HepG2 (cell line): ENCODE measurements at regions not wholly inside any gene's neighbourhood (a gene's known extent, or its start where the extent isn't known, plus 50 kb on each side); places are given as distances from the start of the nearest gene placed in this dataset.

Experiments used
- ATAC-seq: fragments of 200-7000 bp; cut with Tn5 transposase; 3 replicates; pipeline ENCODE4 v1.9.1; 2020; ENCODE audit warnings: mild to moderate bottlenecking, moderate library complexity
- BruUV-seq: library from RNA; stranded (reverse); fragments of 400-500 nt; replicated peaks from 2 replicates; lab custom pipeline; 2021; lab: Mats Ljungman, UMichigan
- CTCF ChIA-PET: fragments of 300-600 bp; formaldehyde crosslinking; extraction: SDS; loops from one replicate; lab custom pipeline; 2021; ENCODE audit warnings: low total read pairs, inconsistent platforms, low intra/inter-chr PET ratio; lab: Yijun Ruan, JAX
- POLR2A ChIA-PET: fragments of 350-600 bp; sonication (Branson Sonifier 250); formaldehyde crosslinking; loops from one replicate; lab custom pipeline; 2020; ENCODE audit warnings: antibody characterized with exemption, inconsistent platforms; lab: Yijun Ruan, JAX
- DNase-seq: peaks from one replicate; pipeline ENCODE4 v3.0.0-alpha.2; 2015; ENCODE audit warnings: low spot score
- FAIRE-seq: peaks from 3 replicates; lab custom pipeline; 2011; peaks lifted over from hg19 to GRCh38; lab: Jason Lieb, UNC
- H2AFZ ChIP-seq: one replicate; pipeline ENCODE4 v1.6.1; 2011; ENCODE audit warnings: low read length, inconsistent platforms
- H3K27ac ChIP-seq: fragments of 300-600 bp; 3 replicates; pipeline ENCODE4 v1.8.0; 2011; ENCODE audit warnings: mixed run types, mild to moderate bottlenecking, mixed read lengths, low read length, inconsistent platforms; ENCODE audit not compliant: insufficient read depth; ENCODE audit errors: extremely low read length
- H3K27me3 ChIP-seq, 2 experiments: fragments of 200-600 bp in 1 of 2; 2 replicates in 1 of 2; 3 replicates in 1 of 2; pipeline versions ENCODE4 v1.6.0 to v1.8.0; 2011; ENCODE audit warnings: low read length in 2 of 2, mild to moderate bottlenecking in 2 of 2, moderate library complexity in 2 of 2, inconsistent platforms in 1 of 2; ENCODE audit not compliant: insufficient read depth in 2 of 2, control insufficient read depth in 1 of 2
- H3K36me3 ChIP-seq, 2 experiments: fragments of 200-600 bp in 1 of 2; replicated peaks in 1 of 2; 2 replicates in 1 of 2; 3 replicates in 1 of 2; pipeline versions ENCODE4 v1.5.1 to v1.8.0; 2011; ENCODE audit warnings: low read length in 2 of 2, inconsistent platforms in 1 of 2; ENCODE audit not compliant: insufficient read depth in 2 of 2, control insufficient read depth in 1 of 2
- H3K4me1 ChIP-seq: 2 replicates; pipeline ENCODE4 v1.5.1; 2012; ENCODE audit warnings: low read length, inconsistent platforms; ENCODE audit not compliant: insufficient read depth
- H3K4me2 ChIP-seq: 2 replicates; pipeline ENCODE4 v1.6.0; 2011; ENCODE audit warnings: low read depth, low read length, inconsistent platforms
- H3K4me3 ChIP-seq, 3 experiments: fragments of 200-600 bp in 1 of 3; sonication (generic), shearing (Covaris generic) in 1 of 3; replicated peaks in 1 of 3; 2 replicates each; pipeline ENCODE4 v1.5.1; 2011 to 2016; ENCODE audit warnings: low read length in 3 of 3, inconsistent platforms in 2 of 3, low read depth in 2 of 3, mild to moderate bottlenecking in 2 of 3, control low read depth in 1 of 3, mixed read lengths in 1 of 3; ENCODE audit not compliant: insufficient read depth in 1 of 3
- H3K79me2 ChIP-seq: one replicate; pipeline ENCODE4 v1.6.1; 2011; ENCODE audit warnings: low read length, inconsistent platforms; ENCODE audit not compliant: insufficient read depth
- H3K9ac ChIP-seq: 2 replicates; pipeline ENCODE4 v1.6.0; 2011; ENCODE audit warnings: mild to moderate bottlenecking, low read depth, low read length, inconsistent platforms; ENCODE audit not compliant: insufficient read depth
- H3K9me3 ChIP-seq: 2 replicates; pipeline ENCODE4 v1.5.1; 2012; ENCODE audit warnings: mild to moderate bottlenecking, low read length
- H4K20me1 ChIP-seq: 2 replicates; pipeline ENCODE4 v1.6.0; 2011; ENCODE audit warnings: inconsistent platforms, mild to moderate bottlenecking, low read length, moderate library complexity; ENCODE audit not compliant: insufficient read depth
- HMGXB3 ChIP-seq: sonication (generic); formaldehyde crosslinking; IDR thresholded peaks from 2 replicates; pipeline ENCODE4 v1.4.0; 2020; ENCODE audit warnings: missing genetic modification reagents, borderline replicate concordance
- KLF6 ChIP-seq: IDR thresholded peaks from 2 replicates; pipeline ENCODE4 v1.8.0; 2016; ENCODE audit warnings: missing biosample characterization, missing genetic modification reagents
- TCF7 ChIP-seq: sonication (generic); IDR thresholded peaks from 2 replicates; pipeline ENCODE4 v1.6.1; 2016; ENCODE audit warnings: antibody characterized with exemption, low read depth
- ZC3H4 ChIP-seq: sonication (generic); formaldehyde crosslinking; IDR thresholded peaks from 2 replicates; pipeline ENCODE4 v1.4.0; 2020; ENCODE audit warnings: missing genetic modification reagents, borderline replicate concordance
- WGBS: methylation state at CpG from one replicate; pipeline ENCODE4 v1.1.6; 2017; ENCODE audit warnings: low lambda C conversion rate; 5-methylcytosine and 5-hydroxymethylcytosine counted together
- in situ Hi-C: cut with HindIII; loops from 2 replicates; pipeline ENCODE4 v1.10.0; 2017; ENCODE audit warnings: low pct_unique_long_range_greater_than_20kb; ENCODE audit not compliant: extremely low pct_ligation_motif_present
- intact Hi-C: fragments of 100-400 bp; cut with micrococcal nuclease; formaldehyde crosslinking; loops from one replicate; pipeline ENCODE4 v1.10.0; 2022; ENCODE audit not compliant: unreplicated experiment
- TF ChIP-seq, protein P1 (sequence below): IDR thresholded peaks from 2 replicates; pipeline ENCODE4 v1.6.1; 2018; ENCODE audit warnings: missing genetic modification reagents

GRCh38 chr3:159616234-159616825, 372.3 kb upstream of the IL12A start (continued):
- TF ChIP-seq HMGXB3 (CRISPR knock-in tag) (no peak), TCF7 (no peak), ZC3H4 (CRISPR knock-in tag) (no peak)
- TF ChIP-seq, protein P1, sequence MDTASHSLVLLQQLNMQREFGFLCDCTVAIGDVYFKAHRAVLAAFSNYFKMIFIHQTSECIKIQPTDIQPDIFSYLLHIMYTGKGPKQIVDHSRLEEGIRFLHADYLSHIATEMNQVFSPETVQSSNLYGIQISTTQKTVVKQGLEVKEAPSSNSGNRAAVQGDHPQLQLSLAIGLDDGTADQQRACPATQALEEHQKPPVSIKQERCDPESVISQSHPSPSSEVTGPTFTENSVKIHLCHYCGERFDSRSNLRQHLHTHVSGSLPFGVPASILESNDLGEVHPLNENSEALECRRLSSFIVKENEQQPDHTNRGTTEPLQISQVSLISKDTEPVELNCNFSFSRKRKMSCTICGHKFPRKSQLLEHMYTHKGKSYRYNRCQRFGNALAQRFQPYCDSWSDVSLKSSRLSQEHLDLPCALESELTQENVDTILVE, result no peak

- Histone ChIP-seq H3K27ac (no peak overlapping the region), H2AFZ (no peak overlapping the region), H3K79me2 (no peaks in the 10 kb centered on the region), H3K9ac (no peak overlapping the region)
- WGBS, result 0% methylated on average over 3 of the region's 3 CpGs
- intact Hi-C loops, result no loop called here
- POLR2A ChIA-PET, result no interaction called here
- FAIRE-seq, result no peak
- no TSS peak for BruUV-seq
- CTCF ChIA-PET, result no interaction called here
- TF ChIP-seq KLF6 (CRISPR knock-in tag), result no peak
- TF ChIP-seq, all 625 proteins: peak for 0
- no peaks in the 10 kb centered on the region for H3K36me3 ChIP-seq
- no peaks in the 10 kb centered on the region for H4K20me1 ChIP-seq
- H3K9me3 ChIP-seq, result no peaks in the 10 kb centered on the region
- DNase-seq (no peak), ATAC-seq (no peak)
- in situ Hi-C loops, result loop anchor here (5.0 kb wide), 1 partner anchor 188 kb away; no protein-coding TSS in a partner anchor
- no peaks in the 10 kb centered on the region for H3K4me1 ChIP-seq
- no peaks in the 10 kb centered on the region; a peak in 1 of 5 replicates for H3K27me3 ChIP-seq
- H3K4me2 ChIP-seq, result no peak overlapping the region
- no peak overlapping the region for H3K4me3 ChIP-seq
Observed at GRCh38 chr3:159619341-159619885, 369.2 kb upstream of the IL12A start.
